T-cell (primary cell): ENCODE measurements at regions not wholly inside any gene's neighbourhood (a gene's known extent, or its start where the extent isn't known, plus 50 kb on each side); places are given as distances from the start of the nearest gene placed in this dataset.

Experiments used
- ATAC-seq, 4 experiments: fragments of 200-7000 bp in 3 of 4; fragments of 150-1000 bp in 1 of 4; cut with Tn5 transposase; replicated peaks in 1 of 4; 1 replicate in 3 of 4; 2 replicates in 1 of 4; pipeline ENCODE4 v1.10.0; 2021; ENCODE audit warnings: moderate library complexity in 3 of 4, mild to moderate bottlenecking in 2 of 4, moderate number of reproducible peaks in 1 of 4
- CTCF ChIA-PET, 2 donors: fragments of 300-600 bp; sonication (Branson Sonifier 250); formaldehyde crosslinking; loops; one replicate each; lab custom pipeline; 2022; ENCODE audit warnings: antibody characterized with exemption in 2 of 2; lab: Charles Lee
- POLR2A ChIA-PET, 2 donors: fragments of 300-600 bp; sonication (Branson Sonifier 250); formaldehyde crosslinking; loops; one replicate each; lab custom pipeline; 2022; ENCODE audit warnings: antibody characterized with exemption in 2 of 2; lab: Charles Lee
- DNase-seq, 35 experiments: peaks; one replicate each; pipeline versions ENCODE4 v3.0.0 to v3.0.0-alpha.2; 2013 to 2023
- H3K27ac ChIP-seq: one replicate; pipeline ENCODE4 v1.5.1; 2013; ENCODE audit warnings: low read length
- H3K27me3 ChIP-seq, 2 experiments: replicated peaks in 1 of 2; 1 replicate in 1 of 2; 2 replicates in 1 of 2; pipeline versions ENCODE4 v1.6.1 to v1.7.0; 2013; ENCODE audit warnings: low read length in 1 of 2, mixed read lengths in 1 of 2; ENCODE audit not compliant: control insufficient read depth in 2 of 2, insufficient read depth in 2 of 2; ENCODE audit errors: extremely low read depth in 1 of 2
- H3K36me3 ChIP-seq, 2 donors: 1 replicate in 1 of 2; 2 replicates in 1 of 2; pipeline versions ENCODE4 v1.6.1 to v1.7.0; 2013; ENCODE audit warnings: low read length in 1 of 2; ENCODE audit not compliant: control insufficient read depth in 2 of 2, insufficient read depth in 1 of 2; ENCODE audit errors: extremely low read depth in 1 of 2
- H3K4me1 ChIP-seq, 2 experiments: 1 replicate in 1 of 2; 2 replicates in 1 of 2; pipeline versions ENCODE4 v1.6.1 to v1.7.0; 2013; ENCODE audit warnings: low read length in 2 of 2, mixed read lengths in 1 of 2; ENCODE audit not compliant: insufficient read depth in 2 of 2, control insufficient read depth in 1 of 2; ENCODE audit errors: extremely low read depth in 1 of 2
- H3K4me3 ChIP-seq, 2 donors: 1 replicate in 1 of 2; 2 replicates in 1 of 2; pipeline versions ENCODE4 v1.5.1 to v1.7.0; 2013; ENCODE audit warnings: mild to moderate bottlenecking in 2 of 2, low read length in 1 of 2, moderate library complexity in 1 of 2; ENCODE audit not compliant: control insufficient read depth in 1 of 2; ENCODE audit errors: extremely low read depth in 1 of 2
- H3K9me3 ChIP-seq: 2 replicates; pipeline ENCODE4 v1.7.0; 2013
- H3K27ac Mint-ChIP-seq, 2 donors: one replicate each; pipeline ENCODE4 v1.8.0; 2020 to 2021; ENCODE audit warnings: mild to moderate bottlenecking in 2 of 2, mixed read lengths in 2 of 2
- H3K27me3 Mint-ChIP-seq, 2 donors: one replicate each; pipeline ENCODE4 v1.8.0; 2021 to 2022; ENCODE audit warnings: mixed read lengths in 2 of 2
- H3K36me3 Mint-ChIP-seq: one replicate; pipeline ENCODE4 v1.8.0; 2021; ENCODE audit warnings: mixed read lengths
- H3K4me1 Mint-ChIP-seq, 3 donors: one replicate each; pipeline ENCODE4 v1.8.0; 2020 to 2022; ENCODE audit warnings: mixed read lengths in 3 of 3, mild to moderate bottlenecking in 1 of 3
- H3K4me3 Mint-ChIP-seq, 3 donors: one replicate each; pipeline ENCODE4 v1.8.0; 2020 to 2022; ENCODE audit warnings: mild to moderate bottlenecking in 3 of 3, mixed read lengths in 3 of 3, moderate library complexity in 3 of 3
- H3K9me3 Mint-ChIP-seq, 3 donors: one replicate each; pipeline ENCODE4 v1.8.0; 2020 to 2022; ENCODE audit warnings: mixed read lengths in 3 of 3
- WGBS: methylation state at CpG from one replicate; pipeline ENCODE4 v1.1.5; 2013; ENCODE audit warnings: missing lambda C conversion rate; ENCODE audit not compliant: insufficient coverage; 5-methylcytosine and 5-hydroxymethylcytosine counted together

DNA sequence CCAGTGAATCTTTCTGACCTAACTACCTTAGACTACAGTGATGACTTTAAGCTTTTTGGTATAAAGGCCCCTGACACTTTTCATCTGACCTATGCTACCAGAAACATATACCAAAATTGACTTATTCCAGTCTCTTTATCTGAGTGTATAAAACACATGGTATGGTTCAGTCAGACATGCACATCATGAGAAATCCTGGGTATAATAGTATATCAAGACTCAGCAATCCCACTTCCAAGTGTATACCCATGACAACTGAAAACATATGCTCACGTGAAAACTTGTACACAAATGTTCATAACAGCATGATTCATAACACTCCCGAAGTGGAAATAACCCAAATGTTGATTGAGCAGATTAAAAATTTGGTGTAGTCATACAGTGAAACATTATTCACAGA lies 70.0 kb upstream of the RPRM start:
- H3K36me3 Mint-ChIP-seq, result no peaks in the 10 kb centered on the region
- Histone ChIP-seq H3K36me3 (no peaks in the 10 kb centered on the region), H3K4me3 (no peak overlapping the region), H3K4me1 (no peaks in the 10 kb centered on the region), H3K27me3 (no peaks in the 10 kb centered on the region), H3K9me3 (no peaks in the 10 kb centered on the region), H3K27ac (no peak overlapping the region)
- ChIA-PET CTCF (interaction anchor here in 1 of 2 donors (0.6 kb wide), 1 partner anchor 229 kb away, joined by 3 read pairs; no protein-coding TSS in a partner anchor), POLR2A (no interaction called here)
- H3K27me3 Mint-ChIP-seq, result no peaks in the 10 kb centered on the region
- WGBS, result no CpG with 5 or more reads among the region's 2 CpGs
- no peak overlapping the region for H3K27ac Mint-ChIP-seq
- H3K9me3 Mint-ChIP-seq, result no peaks in the 10 kb centered on the region
- no peaks in the 10 kb centered on the region for H3K4me1 Mint-ChIP-seq
- ATAC-seq (no peak), DNase-seq (no peak)
- no peak overlapping the region for H3K4me3 Mint-ChIP-seq

DNA sequence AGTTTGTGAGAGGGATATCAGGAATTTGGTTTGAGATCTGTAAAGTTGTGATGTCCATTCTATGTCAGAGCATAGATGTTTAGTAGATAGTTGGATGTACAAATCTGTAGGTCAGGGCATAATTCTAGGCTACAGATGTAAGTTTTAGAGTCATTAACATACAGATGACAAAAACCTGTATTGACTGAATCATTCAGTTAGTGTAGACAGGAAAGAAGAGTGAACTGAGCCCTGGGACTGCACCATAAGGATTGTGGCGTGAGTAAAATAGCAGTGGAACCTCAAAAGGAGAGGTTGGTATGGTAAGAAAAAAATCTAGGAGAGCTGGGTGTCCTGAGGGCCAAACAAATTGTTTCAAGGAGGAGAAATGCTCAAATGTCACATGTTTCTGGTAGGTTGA lies 73.1 kb upstream of the RPRM start:
- Mint-ChIP-seq H3K27me3 (no peaks in the 10 kb centered on the region), H3K4me3 (no peak overlapping the region), H3K9me3 (no peaks in the 10 kb centered on the region), H3K27ac (no peak overlapping the region), H3K36me3 (no peaks in the 10 kb centered on the region), H3K4me1 (no peaks in the 10 kb centered on the region)
- H3K4me1 ChIP-seq, result no peaks in the 10 kb centered on the region
- ChIA-PET CTCF (no interaction called here), POLR2A (no interaction called here)
- WGBS, result 22% methylated on average over 1 of the region's 1 CpG
- no peaks in the 10 kb centered on the region for H3K27me3 ChIP-seq
- no peaks in the 10 kb centered on the region for H3K36me3 ChIP-seq
- no peak overlapping the region for H3K27ac ChIP-seq
- DNase-seq (no peak), ATAC-seq (no peak)
- no peaks in the 10 kb centered on the region for H3K9me3 ChIP-seq
- no peak overlapping the region for H3K4me3 ChIP-seq

DNA sequence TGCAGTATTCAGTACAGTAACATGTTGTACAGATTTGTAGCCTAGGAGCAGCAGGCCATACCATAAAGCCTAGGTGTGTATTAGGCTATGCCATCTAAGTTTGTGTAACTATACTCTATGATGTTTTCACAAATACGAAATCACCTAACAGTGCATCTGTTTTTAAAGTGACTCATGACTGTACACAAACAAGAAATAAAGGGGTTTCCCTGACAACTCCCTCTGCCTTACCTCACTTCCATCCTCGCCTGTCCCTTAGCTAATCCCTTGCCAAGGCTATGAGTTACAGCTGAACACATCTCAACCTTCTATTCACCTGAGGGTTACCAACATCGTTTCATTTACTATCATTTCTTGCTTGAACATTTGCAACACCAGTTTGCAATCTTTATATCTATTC lies 78.6 kb upstream of the RPRM start:
- H3K9me3 Mint-ChIP-seq, result no peaks in the 10 kb centered on the region
- ChIA-PET POLR2A (no interaction called here), CTCF (no interaction called here)
- Histone ChIP-seq H3K36me3 (no peaks in the 10 kb centered on the region), H3K27me3 (no peaks in the 10 kb centered on the region), H3K27ac (no peak overlapping the region), H3K4me3 (no peak overlapping the region), H3K9me3 (no peaks in the 10 kb centered on the region), H3K4me1 (no peaks in the 10 kb centered on the region)
- DNase-seq (no peak), ATAC-seq (no peak)
- no peaks in the 10 kb centered on the region for H3K36me3 Mint-ChIP-seq
- H3K4me1 Mint-ChIP-seq, result no peaks in the 10 kb centered on the region
- WGBS, result 65% methylated on average over 2 of the region's 3 CpGs
- H3K27ac Mint-ChIP-seq, result no peak overlapping the region
- no peaks in the 10 kb centered on the region for H3K27me3 Mint-ChIP-seq
- no peak overlapping the region for H3K4me3 Mint-ChIP-seq

DNA sequence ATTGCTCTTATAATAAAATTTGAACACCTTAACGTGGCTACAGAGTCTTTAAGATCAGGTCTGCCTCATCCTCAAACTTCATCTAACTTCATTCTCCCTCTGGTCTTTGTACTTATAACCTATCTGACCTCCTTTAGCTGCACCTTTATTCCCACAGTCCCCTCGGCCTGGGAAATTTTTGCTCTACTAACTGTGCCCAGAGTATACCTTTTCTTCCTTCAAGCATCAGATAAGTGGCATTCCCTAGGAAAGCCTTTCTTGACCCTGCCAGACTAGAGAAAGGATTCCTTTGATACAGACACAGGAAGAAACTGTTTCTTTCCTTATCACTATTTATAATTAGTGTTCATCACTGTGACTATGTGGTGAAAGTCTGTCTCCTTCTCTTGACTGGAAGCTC lies 79.2 kb upstream of the RPRM start:
- Mint-ChIP-seq H3K27ac (no peak overlapping the region), H3K4me1 (no peaks in the 10 kb centered on the region), H3K36me3 (no peaks in the 10 kb centered on the region), H3K27me3 (no peaks in the 10 kb centered on the region), H3K9me3 (no peaks in the 10 kb centered on the region), H3K4me3 (no peak overlapping the region)
- Histone ChIP-seq H3K36me3 (no peaks in the 10 kb centered on the region), H3K9me3 (no peaks in the 10 kb centered on the region), H3K4me3 (no peak overlapping the region), H3K27me3 (no peaks in the 10 kb centered on the region), H3K27ac (no peak overlapping the region), H3K4me1 (no peaks in the 10 kb centered on the region)
- WGBS, result 51% methylated on average over 2 of the region's 2 CpGs
- ChIA-PET CTCF (no interaction called here), POLR2A (no interaction called here)
- DNase-seq, result no peak
- no peak for ATAC-seq

DNA sequence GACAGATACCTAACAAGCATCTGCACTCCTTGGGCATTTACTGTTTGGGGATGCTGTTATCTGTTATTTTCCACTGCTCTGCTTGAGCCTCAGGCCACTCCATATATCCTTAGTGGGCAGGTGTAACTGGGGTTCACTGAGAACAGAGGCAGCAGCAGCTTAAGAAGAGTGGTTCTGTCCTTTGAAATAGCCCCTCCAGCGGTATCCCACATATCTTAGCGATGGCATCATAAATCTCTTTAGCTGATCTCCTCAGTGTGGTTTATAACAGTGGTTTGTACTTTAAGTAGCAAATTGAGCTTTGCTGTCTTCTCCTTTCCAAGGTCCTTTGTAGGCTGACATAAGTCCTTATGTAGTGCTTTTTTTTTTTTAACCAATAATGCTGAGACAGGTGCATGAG lies 79.7 kb upstream of the RPRM start:
- Mint-ChIP-seq H3K27me3 (no peaks in the 10 kb centered on the region), H3K36me3 (no peaks in the 10 kb centered on the region), H3K4me3 (no peak overlapping the region), H3K9me3 (no peaks in the 10 kb centered on the region), H3K27ac (no peak overlapping the region), H3K4me1 (no peaks in the 10 kb centered on the region)
- ATAC-seq (no peak), DNase-seq (no peak)
- no peaks in the 10 kb centered on the region for H3K9me3 ChIP-seq
- H3K27me3 ChIP-seq, result no peaks in the 10 kb centered on the region
- no peak overlapping the region for H3K4me3 ChIP-seq
- no CpG with 5 or more reads among the region's 2 CpGs for WGBS
- H3K36me3 ChIP-seq, result no peaks in the 10 kb centered on the region
- CTCF ChIA-PET, result interaction anchor here in 1 of 2 donors (0.7 kb wide), 1 partner anchor 912 kb away, joined by 6 read pairs; no protein-coding TSS in a partner anchor
- no peak overlapping the region for H3K27ac ChIP-seq
- H3K4me1 ChIP-seq, result no peaks in the 10 kb centered on the region
- POLR2A ChIA-PET, result no interaction called here

DNA sequence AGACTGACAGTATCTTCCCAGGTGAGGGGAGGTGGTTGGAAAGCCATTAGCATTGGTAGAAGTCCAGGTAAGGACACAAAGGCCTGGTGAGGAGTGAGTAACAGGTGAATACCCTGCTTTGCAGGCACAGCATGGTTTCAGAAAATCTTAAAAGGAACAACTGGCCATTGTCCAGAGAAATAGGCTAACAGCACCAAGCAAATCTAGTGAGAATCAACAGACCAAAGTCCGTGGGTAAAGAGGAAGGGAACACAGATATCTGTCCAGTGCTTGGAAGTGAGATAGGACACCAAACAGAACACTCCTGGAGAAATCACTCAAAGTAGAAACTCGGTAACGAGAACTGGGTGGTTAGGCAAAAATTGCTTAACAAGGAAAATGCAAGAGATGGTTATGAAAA lies 88.8 kb upstream of the RPRM start:
- no peaks in the 10 kb centered on the region for H3K27me3 Mint-ChIP-seq
- H3K27ac ChIP-seq, result no peak overlapping the region
- DNase-seq, result no peak
- ATAC-seq, result no peak
- H3K4me1 Mint-ChIP-seq, result no peaks in the 10 kb centered on the region
- ChIA-PET POLR2A (no interaction called here), CTCF (no interaction called here)
- WGBS, result no CpG with 5 or more reads among the region's 3 CpGs
- H3K36me3 ChIP-seq, result no peaks in the 10 kb centered on the region
- no peaks in the 10 kb centered on the region for H3K27me3 ChIP-seq
- H3K4me3 Mint-ChIP-seq, result no peak overlapping the region
- H3K4me1 ChIP-seq, result no peaks in the 10 kb centered on the region
- no peaks in the 10 kb centered on the region for H3K9me3 ChIP-seq
- H3K36me3 Mint-ChIP-seq, result no peaks in the 10 kb centered on the region
- no peak overlapping the region for H3K27ac Mint-ChIP-seq
- no peak overlapping the region for H3K4me3 ChIP-seq
- peaks cover 0 to 3% (median 0%) of the 10 kb centered on the region in 3 donors for H3K9me3 Mint-ChIP-seq

DNA sequence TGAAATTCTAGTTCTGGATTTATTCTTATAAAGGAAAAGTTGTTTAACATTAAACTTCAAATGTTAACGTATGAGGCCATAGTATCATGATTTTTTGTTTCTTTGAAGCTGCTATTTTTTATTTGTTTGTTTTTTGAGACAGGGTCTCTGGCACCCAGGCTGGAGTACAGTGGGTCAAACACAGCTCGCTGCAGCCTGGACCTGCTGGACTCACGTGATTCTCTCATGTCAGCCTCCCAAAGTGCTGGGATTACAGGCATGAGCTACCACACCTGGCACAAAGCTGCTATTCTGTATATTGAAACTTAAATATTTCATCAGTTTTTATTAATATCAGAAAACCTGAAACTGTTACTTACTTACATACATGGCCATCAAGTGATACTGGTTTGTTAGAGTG lies 89.5 kb upstream of the RPRM start:
- Mint-ChIP-seq H3K36me3 (no peaks in the 10 kb centered on the region), H3K27me3 (no peaks in the 10 kb centered on the region)
- 53% methylated on average over 3 of the region's 3 CpGs for WGBS

More for the DNA sequence above, 89.5 kb upstream of the RPRM start:
- ChIA-PET CTCF (no interaction called here), POLR2A (no interaction called here)
- ATAC-seq (no peak), DNase-seq (no peak)
- Histone ChIP-seq H3K27ac (no peak overlapping the region), H3K27me3 (no peaks in the 10 kb centered on the region), H3K36me3 (no peaks in the 10 kb centered on the region), H3K4me3 (no peak overlapping the region), H3K4me1 (no peaks in the 10 kb centered on the region), H3K9me3 (no peaks in the 10 kb centered on the region)
- H3K4me1 Mint-ChIP-seq, result no peaks in the 10 kb centered on the region
- no peak overlapping the region for H3K27ac Mint-ChIP-seq
- H3K9me3 Mint-ChIP-seq, result peaks cover 0 to 3% (median 0%) of the 10 kb centered on the region in 3 donors
- no peak overlapping the region for H3K4me3 Mint-ChIP-seq
